HG02571 (cell line): ENCODE measurements at regions not wholly inside any gene's neighbourhood (a gene's known extent, or its start where the extent isn't known, plus 50 kb on each side); places are given as distances from the start of the nearest gene placed in this dataset.
"Not testable (repeated sequence)": the region's sequence is repeated elsewhere in the genome, so short reads cannot be mapped to it uniquely, and the experiment has no call there.

Experiments used
- ATAC-seq: cut with Tn5 transposase; IDR thresholded peaks from one replicate; pipeline ENCODE4 v1.9.1; 2021; ENCODE audit warnings: mild to moderate bottlenecking, moderate library complexity; ENCODE audit not compliant: unreplicated experiment

- no peak for ATAC-seq
These were observed 829.3 kb upstream of the BRINP3 start for GRCh38 chr1:191306916-191307315.

- ATAC-seq, result no peak
These were observed 838.2 kb upstream of the RGS18 start for GRCh38 chr1:191320062-191320461.

DNA sequence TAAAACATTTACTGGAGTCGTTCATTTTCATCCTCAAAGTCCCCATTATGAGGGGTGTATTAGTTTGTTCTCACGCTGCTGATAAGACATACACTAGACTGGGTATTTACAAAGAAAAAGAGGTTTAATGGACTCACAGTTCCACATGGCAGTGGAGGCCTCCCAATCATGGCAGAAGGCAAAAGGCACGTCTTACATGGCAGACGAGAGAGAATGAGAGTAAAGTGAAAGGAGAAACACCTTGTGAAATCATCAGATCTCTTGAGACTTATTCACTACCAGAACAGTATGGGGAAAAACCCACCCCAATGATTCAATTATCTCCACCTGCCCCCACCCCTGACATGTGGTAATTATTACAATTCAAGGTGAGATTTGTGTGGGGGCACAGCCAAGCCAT is 830.4 kb upstream of the RGS18 start:
- no peak for ATAC-seq

DNA sequence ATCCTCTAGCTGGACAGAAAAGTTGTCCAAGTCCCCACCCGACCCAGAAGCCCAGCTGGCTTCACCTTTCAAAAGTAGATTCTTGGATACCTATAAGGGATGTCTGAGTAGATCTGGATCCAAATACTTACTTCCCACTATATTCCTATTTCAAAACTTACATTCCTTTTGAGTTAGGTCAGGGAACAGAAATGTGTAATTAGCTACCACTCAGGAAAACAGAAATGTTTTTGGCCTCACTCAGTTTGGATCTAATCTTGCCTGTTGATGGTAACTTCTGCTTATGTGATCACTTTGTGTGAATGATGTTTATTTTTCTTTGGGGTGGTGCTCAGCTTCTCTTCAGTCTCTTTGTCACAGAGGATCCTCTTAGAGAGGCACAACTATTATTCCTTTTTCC is 814.4 kb upstream of the RGS18 start:
- no peak for ATAC-seq

- no peak for ATAC-seq
These were observed 811.9 kb upstream of the RGS18 start for GRCh38 chr1:191346381-191346780.

DNA sequence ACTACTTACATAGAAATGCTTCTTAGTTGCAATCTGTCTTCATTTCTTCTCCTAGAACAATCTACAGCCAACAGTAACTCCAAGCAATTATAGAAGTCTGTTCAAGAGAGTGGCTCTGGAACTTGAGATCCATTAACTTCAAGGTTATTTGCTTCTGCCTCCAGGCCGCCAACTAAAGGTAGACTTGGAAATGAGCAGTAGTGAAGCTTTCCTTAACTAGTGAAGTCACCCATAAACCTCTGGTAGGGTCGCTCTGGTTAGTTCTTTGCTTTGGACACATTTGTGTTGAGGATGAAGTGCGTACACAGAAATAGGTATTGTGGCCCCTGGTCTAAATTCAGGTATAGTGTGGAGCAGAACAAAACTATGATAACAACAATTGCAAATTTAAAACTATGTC is 809.9 kb upstream of the RGS18 start:
- no peak for ATAC-seq

DNA sequence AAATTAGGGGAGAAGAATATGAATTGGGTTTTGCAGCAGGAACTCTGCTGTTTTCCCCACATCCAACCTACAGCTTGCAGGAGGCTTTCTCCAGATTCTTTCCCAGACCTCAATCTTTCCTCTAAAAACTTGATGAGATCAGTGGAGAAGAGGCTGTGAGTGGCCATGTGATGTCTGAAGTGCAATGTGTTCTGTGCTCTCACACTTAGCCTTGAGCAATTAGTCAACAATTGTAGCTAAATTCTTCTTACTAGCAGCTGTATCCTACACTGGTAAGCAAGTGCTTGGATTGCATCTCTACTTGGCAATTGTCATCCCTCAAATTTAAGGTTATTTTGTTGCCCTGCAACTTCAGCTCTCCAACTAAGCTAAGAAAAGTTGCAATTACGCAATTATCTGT is 807.3 kb upstream of the RGS18 start:
- ATAC-seq, result no peak

DNA sequence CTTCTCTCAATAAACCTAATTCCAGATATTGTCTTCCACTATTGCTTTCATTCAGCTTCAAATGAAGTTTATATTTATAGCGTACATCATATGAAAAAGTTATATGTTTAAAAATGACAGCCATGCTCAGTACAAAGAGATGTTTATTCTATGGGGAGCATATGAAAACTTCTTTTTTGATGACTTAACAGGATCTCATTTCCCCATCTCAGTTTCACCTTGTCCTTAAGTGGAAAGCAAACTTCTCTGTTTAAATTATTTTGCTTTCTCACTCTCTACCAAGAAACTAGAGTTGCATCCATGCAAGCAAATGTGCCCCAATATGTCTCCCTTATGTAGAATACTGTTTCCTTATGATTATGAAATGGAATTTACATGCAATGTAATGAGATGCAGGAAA is 799.5 kb upstream of the RGS18 start:
- ATAC-seq, result no peak

DNA sequence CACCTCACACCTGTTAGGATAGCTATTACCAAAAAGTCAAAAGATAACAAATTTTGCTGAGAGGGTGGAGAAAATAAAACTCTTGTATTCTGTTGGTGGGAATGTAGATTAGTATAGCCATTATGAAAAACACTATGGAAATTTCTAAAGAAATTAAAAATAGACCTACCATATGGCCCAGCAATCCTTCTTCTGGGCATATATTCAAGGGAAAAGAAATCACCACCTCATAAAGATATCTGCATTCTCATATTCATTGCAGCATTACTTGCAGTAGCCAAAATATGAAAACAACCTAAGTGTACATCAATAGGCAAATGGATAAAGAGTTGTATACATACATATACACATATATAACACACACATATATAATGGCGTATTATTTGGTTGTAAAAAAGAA is 791.6 kb upstream of the RGS18 start:
- ATAC-seq, result no peak

DNA sequence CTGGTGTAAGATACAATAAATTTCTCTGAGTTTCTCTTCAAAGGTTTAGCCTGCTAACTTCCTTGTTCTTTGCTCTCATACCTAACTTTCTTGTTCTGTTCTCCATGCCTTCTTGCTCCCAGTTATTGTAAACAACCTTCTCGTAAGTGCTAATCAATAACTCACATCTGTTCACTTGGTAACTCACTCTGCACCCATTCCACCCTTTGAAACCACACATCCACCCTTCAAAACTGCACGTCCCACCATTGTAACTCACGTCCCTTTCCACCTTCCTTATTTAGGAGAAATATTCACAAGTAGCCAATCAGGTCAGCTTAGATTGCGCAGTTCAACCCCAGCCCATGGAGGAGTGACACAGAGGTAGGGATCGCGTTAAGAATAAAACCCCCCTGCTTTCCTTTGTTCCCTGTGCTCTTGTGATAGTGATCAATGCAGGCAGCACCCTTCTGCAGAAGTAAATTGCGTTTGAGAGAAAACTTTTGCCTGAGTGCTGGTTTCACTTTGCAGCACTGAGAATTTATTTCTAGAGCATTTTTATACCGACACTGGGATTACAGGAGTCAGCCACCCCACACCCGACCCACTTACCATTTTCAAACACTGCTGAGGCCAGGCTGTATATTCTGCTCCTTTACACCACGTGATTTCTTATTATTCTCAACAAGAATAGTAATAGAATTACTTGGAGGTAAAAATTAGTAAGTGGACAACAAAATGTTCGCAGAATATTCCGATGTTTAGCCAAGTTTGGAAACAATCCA is 789.2 kb upstream of the RGS18 start:
- ATAC-seq, result no peak

GRCh38 chr1:191371626-191372025 is 786.6 kb upstream of the RGS18 start:
- ATAC-seq, result no peak

- no peak for ATAC-seq
These were observed 770.0 kb upstream of the RGS18 start for GRCh38 chr1:191388283-191388682.

DNA sequence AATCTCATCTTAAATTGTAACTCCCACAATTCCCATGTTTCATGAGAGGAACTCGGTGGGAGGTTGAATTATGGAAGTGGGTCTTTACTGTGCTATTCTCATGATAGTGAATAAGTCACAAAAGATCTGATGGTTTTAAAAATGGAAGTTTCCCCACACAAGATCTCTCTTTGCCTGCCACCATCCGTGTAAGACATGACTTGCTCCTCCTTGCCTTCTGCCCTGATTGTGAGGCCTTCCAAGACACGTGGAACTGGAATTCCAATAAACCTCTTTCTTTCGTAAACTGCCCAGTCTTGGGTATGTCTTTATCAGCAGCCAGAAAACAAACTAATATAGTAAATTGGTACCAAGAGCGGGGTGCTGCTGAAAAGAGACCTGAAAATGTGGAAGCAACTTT is 761.6 kb upstream of the RGS18 start:
- ATAC-seq, result no peak

- ATAC-seq, result no peak
These were observed 759.7 kb upstream of the RGS18 start for GRCh38 chr1:191398551-191398950.

- ATAC-seq, result no peak
These were observed 752.8 kb upstream of the RGS18 start for GRCh38 chr1:191405417-191405816.

- ATAC-seq, result no peak
These were observed 743.2 kb upstream of the RGS18 start for GRCh38 chr1:191414981-191415640.

DNA sequence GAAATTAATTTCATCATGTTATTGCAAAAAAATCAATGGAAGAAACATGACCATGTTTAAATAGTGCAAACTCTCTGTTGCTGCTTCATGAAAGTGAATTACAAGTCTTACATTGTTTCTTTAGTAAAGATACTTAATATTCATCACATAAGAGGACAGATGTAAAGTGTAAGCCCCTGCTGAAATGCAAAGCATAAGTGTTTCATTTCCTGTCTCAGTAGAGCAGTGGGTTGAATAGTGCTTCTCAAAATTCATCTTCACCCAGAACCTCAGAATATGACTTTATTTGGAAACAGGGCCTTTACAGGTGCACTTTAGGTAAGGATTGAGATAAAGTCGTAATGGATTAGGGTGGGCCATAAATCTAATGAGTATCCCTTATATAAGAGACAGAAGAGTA is 738.4 kb upstream of the RGS18 start:
- no peak for ATAC-seq

DNA sequence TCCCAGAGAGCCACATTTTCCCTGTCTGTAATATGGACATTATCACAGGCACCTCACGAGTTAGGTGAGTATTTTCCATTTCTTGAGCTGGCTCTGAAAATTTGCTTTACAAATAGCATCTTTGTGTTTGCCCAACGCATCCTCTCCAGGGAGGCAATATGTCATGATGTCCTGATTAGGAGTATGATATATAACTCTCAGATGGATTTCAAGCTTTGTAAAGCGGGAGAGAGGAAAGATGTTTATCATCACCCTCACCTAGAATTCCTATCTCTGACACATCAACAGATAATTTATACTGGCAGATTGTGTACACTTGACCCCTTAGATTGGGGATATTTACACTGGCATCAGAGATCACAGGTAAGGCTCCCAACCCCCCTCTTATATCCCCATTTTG is 730.7 kb upstream of the RGS18 start:
- ATAC-seq, result no peak

GRCh38 chr1:191432817-191433216 is 725.4 kb upstream of the RGS18 start:
- ATAC-seq, result no peak

DNA sequence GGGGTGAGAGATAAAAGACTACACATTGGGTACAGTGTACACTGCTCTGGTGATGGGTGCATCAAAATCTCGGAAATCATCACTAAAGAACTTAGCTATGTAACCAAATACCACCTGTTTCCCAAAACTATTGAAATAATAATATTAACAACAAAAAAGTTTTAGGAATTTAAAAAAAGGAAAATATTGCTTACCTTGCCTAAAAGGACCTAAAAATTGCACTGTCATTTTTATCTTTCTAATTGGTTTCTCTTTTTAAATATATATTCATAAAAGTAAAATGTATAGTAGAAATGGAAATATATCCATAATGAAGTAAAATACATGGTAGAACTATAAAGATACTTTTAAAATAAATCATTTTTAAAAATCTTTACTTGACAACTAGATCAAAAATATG is 719.3 kb upstream of the RGS18 start:
- ATAC-seq, result no peak

DNA sequence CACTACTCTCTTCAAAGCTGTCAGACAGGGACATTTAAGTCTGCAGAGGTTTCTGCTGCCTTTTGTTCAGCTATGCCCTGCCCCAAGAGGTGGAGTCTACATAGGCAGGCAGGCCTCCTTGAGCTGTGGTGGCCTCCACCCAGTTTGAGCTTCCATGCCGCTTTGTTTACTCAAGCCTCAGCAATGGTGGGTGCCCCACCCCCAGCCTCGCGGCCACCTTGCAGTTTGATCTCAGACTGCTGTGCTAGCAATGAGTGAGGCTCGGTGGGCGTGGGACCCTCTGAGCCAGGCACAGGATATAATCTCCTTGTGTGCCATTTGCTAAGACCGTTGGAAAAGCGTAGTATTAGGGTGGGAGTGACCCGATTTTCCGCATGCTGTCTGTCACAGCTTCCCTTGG is 710.0 kb upstream of the RGS18 start:
- not testable (repeated sequence) for ATAC-seq

DNA sequence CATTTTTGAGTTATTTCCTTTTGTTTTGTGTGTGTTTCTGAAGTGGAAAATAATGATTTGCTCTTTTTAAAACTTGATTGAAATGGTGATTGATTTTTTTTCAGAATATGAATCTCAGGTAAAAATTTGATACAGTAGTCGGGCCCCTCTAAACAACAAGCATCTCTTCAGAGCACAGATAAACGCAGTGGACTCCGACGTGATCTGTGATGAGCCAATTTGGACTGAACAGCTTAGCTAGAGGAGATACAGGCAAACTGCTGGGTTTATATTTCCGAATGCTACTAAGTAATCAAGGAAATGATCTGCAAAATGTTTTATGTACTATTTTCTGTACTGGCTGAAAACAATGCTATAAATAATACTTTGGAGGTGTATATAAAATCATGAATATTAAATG is 705.7 kb upstream of the RGS18 start:
- ATAC-seq, result no peak

DNA sequence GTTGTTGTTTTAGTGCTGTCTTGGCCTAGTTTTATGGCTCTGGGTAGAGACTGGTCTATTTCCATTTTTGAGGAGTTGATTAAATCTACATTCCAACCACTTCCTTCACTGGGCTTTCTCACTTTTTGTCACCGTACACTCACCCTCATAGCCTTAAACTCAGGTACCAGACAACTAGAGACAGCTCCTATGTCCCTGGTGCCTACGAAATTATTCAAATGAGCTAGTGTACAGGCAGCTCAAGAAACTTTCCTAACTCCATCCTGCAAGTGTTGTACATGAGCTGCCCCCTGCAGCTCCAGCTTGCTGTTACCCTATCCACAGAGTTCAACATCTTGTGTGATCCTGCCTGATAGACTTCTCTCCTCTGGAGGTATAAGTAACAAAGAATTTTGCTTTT is 704.8 kb upstream of the RGS18 start:
- ATAC-seq, result no peak
